Frontal cortex (tissue), 3 donors: ENCODE measurements at regions not wholly inside any gene's neighbourhood (a gene's known extent, or its start where the extent isn't known, plus 50 kb on each side); places are given as distances from the start of the nearest gene placed in this dataset.

Source experiments
- DNase-seq, 2 donors: peaks; one replicate each; pipeline ENCODE4 v3.0.0; 2012; ENCODE audit warnings: low spot score in 2 of 2
- FAIRE-seq: peaks from 2 replicates; lab custom pipeline; 2012; peaks lifted over from hg19 to GRCh38; lab: Jason Lieb, UNC
- donor health status: control.
- donor health status: control.
- donor health status: control.

- FAIRE-seq (no peak), DNase-seq (no peak)
Measured at GRCh38 chr2:48855142-48855541, 99.6 kb upstream of the LHCGR start.

GRCh38 chr2:48854681-48855080 lies 99.2 kb upstream of the LHCGR start:
- FAIRE-seq (no peak), DNase-seq (no peak)

- no peak for DNase-seq
Measured at GRCh38 chr2:48852938-48853337, 97.4 kb upstream of the LHCGR start.

GRCh38 chr2:48851161-48851560 lies 95.6 kb upstream of the LHCGR start:
- DNase-seq (no peak), FAIRE-seq (no peak)

More at GRCh38 chr2:48852938-48853337, 97.4 kb upstream of the LHCGR start:
- no peak for FAIRE-seq

GRCh38 chr2:48849770-48850169 lies 94.2 kb upstream of the LHCGR start:
- FAIRE-seq: no peak
- no peak for DNase-seq

- DNase-seq (no peak), FAIRE-seq (no peak)
Measured at GRCh38 chr2:48845684-48846083, 90.2 kb upstream of the LHCGR start.

- DNase-seq: no peak
Measured at GRCh38 chr2:48844417-48845155, 89.1 kb upstream of the LHCGR start.

GRCh38 chr2:48841126-48841525 lies 85.6 kb upstream of the LHCGR start:
- no peak for DNase-seq
- no peak for FAIRE-seq

More at GRCh38 chr2:48844417-48845155, 89.1 kb upstream of the LHCGR start:
- no peak for FAIRE-seq

GRCh38 chr2:48838029-48838428 lies 82.5 kb upstream of the LHCGR start:
- FAIRE-seq (no peak), DNase-seq (no peak)

GRCh38 chr2:48829569-48829968 lies 74.0 kb upstream of the LHCGR start:
- DNase-seq: no peak
- no peak for FAIRE-seq

- DNase-seq (no peak), FAIRE-seq (no peak)
Measured at GRCh38 chr2:48829036-48829435, 73.5 kb upstream of the LHCGR start.

GRCh38 chr2:48826986-48827385 lies 71.5 kb upstream of the LHCGR start:
- no peak for FAIRE-seq
- DNase-seq: no peak

GRCh38 chr2:48824116-48824515 lies 68.6 kb upstream of the LHCGR start:
- DNase-seq: no peak

GRCh38 chr2:48819206-48819735 lies 63.7 kb upstream of the LHCGR start:
- FAIRE-seq (no peak), DNase-seq (no peak)

More at GRCh38 chr2:48824116-48824515, 68.6 kb upstream of the LHCGR start:
- FAIRE-seq: no peak

GRCh38 chr2:48817355-48817754 lies 61.8 kb upstream of the LHCGR start:
- no peak for DNase-seq
- FAIRE-seq: no peak

- DNase-seq (no peak), FAIRE-seq (no peak)
Measured at GRCh38 chr2:48812416-48812815, 56.9 kb upstream of the LHCGR start.

GRCh38 chr2:48808311-48808710 lies 52.8 kb upstream of the LHCGR start:
- FAIRE-seq: no peak
- no peak for DNase-seq
